ENCODE measurements at regions not wholly inside any gene's neighbourhood (a gene's known extent, or its start where the extent isn't known, plus 50 kb on each side); places are given as distances from the start of the nearest gene placed in this dataset.
"Not testable (repeated sequence)": the region's sequence is repeated elsewhere in the genome, so short reads cannot be mapped to it uniquely, and the experiment has no call there.

- peaks cover 0 to 7% of the 10 kb centered on the region in 2 donors for H3K36me3 Mint-ChIP-seq
- H3K27ac Mint-ChIP-seq, result no peak overlapping the region
- ATAC-seq, result no peak
- DNase-seq (ENCODE audit: low spot score in 2 of 2), result no peak
- peaks cover 21 to 23% of the 10 kb centered on the region in 2 donors for H3K9me3 Mint-ChIP-seq
Measured at GRCh38 chr3:104316118-104316517, 1050.6 kb upstream of the ALCAM start.

- peaks cover 28 to 32% of the 10 kb centered on the region in 2 donors for H3K9me3 Mint-ChIP-seq
- DNase-seq (ENCODE audit: low spot score in 2 of 2), result no peak
- no peak overlapping the region for H3K27ac Mint-ChIP-seq
- peaks cover 0 to 14% of the 10 kb centered on the region in 2 donors for H3K36me3 Mint-ChIP-seq
- no peak for ATAC-seq
Measured at GRCh38 chr3:104323226-104323625, 1043.5 kb upstream of the ALCAM start.

- no peaks in the 10 kb centered on the region for H3K36me3 Mint-ChIP-seq
- DNase-seq (ENCODE audit: low spot score in 2 of 2) (no peak), ATAC-seq (no peak)
- H3K27ac Mint-ChIP-seq, result no peak overlapping the region
- no peaks in the 10 kb centered on the region for H3K9me3 Mint-ChIP-seq
Measured at GRCh38 chr3:104347291-104347690, 1019.4 kb upstream of the ALCAM start.

GRCh38 chr3:104349836-104350235 lies 1016.9 kb upstream of the ALCAM start:
- H3K9me3 Mint-ChIP-seq, result peaks cover 0 to 5% of the 10 kb centered on the region in 2 donors
- no peak overlapping the region for H3K27ac Mint-ChIP-seq
- ATAC-seq, result no peak
- no peaks in the 10 kb centered on the region for H3K36me3 Mint-ChIP-seq
- DNase-seq (ENCODE audit: low spot score in 2 of 2), result no peak

GRCh38 chr3:104353951-104354350 lies 1012.8 kb upstream of the ALCAM start:
- Mint-ChIP-seq H3K27ac (no peak overlapping the region), H3K36me3 (no peaks in the 10 kb centered on the region), H3K9me3 (peaks cover 0 to 5% of the 10 kb centered on the region in 2 donors)
- ATAC-seq, result no peak
- DNase-seq (ENCODE audit: low spot score in 2 of 2), result no peak

- ATAC-seq (no peak), DNase-seq (ENCODE audit: low spot score in 2 of 2) (no peak)
- peaks cover 3 to 9% of the 10 kb centered on the region in 2 donors for H3K9me3 Mint-ChIP-seq
- H3K27ac Mint-ChIP-seq, result no peak overlapping the region
- H3K36me3 Mint-ChIP-seq, result no peaks in the 10 kb centered on the region
Measured at GRCh38 chr3:104359546-104359945, 1007.2 kb upstream of the ALCAM start.

- no peak overlapping the region for H3K27ac Mint-ChIP-seq
- no peak for ATAC-seq
Measured at GRCh38 chr3:104360038-104360437, 1006.7 kb upstream of the ALCAM start.

GRCh38 chr3:104361748-104362147 lies 1005.0 kb upstream of the ALCAM start:
- H3K36me3 Mint-ChIP-seq; H3K27ac Mint-ChIP-seq; ATAC-seq; H3K9me3 Mint-ChIP-seq; DNase-seq (ENCODE audit: low spot score in 2 of 2): not testable (repeated sequence)

More at GRCh38 chr3:104360038-104360437, 1006.7 kb upstream of the ALCAM start:
- no peak for DNase-seq (ENCODE audit: low spot score in 2 of 2)
- Mint-ChIP-seq H3K36me3 (no peaks in the 10 kb centered on the region), H3K9me3 (peaks cover 3 to 8% of the 10 kb centered on the region in 2 donors)

GRCh38 chr3:104362319-104362718 lies 1004.4 kb upstream of the ALCAM start:
- DNase-seq (ENCODE audit: low spot score in 2 of 2) (no peak), ATAC-seq (no peak)
- peaks cover 3 to 8% of the 10 kb centered on the region in 2 donors for H3K9me3 Mint-ChIP-seq
- no peaks in the 10 kb centered on the region for H3K36me3 Mint-ChIP-seq
- no peak overlapping the region for H3K27ac Mint-ChIP-seq

GRCh38 chr3:104367000-104367399 lies 999.7 kb upstream of the ALCAM start:
- no peak for DNase-seq (ENCODE audit: low spot score in 2 of 2)
- H3K27ac Mint-ChIP-seq, result no peak overlapping the region
- ATAC-seq, result no peak
- H3K36me3 Mint-ChIP-seq, result no peaks in the 10 kb centered on the region
- peaks cover 0 to 3% of the 10 kb centered on the region in 2 donors for H3K9me3 Mint-ChIP-seq

- no peaks in the 10 kb centered on the region for H3K9me3 Mint-ChIP-seq
- no peaks in the 10 kb centered on the region for H3K36me3 Mint-ChIP-seq
- ATAC-seq, result no peak
- H3K27ac Mint-ChIP-seq, result no peak overlapping the region
- no peak for DNase-seq (ENCODE audit: low spot score in 2 of 2)
Measured at GRCh38 chr3:104368760-104369159, 997.9 kb upstream of the ALCAM start.

GRCh38 chr3:104385421-104385820 lies 981.3 kb upstream of the ALCAM start:
- H3K9me3 Mint-ChIP-seq, result peaks cover 0 to 18% of the 10 kb centered on the region in 2 donors
- DNase-seq (ENCODE audit: low spot score in 2 of 2), result no peak
- no peak for ATAC-seq
- H3K36me3 Mint-ChIP-seq, result peaks cover 0 to 4% of the 10 kb centered on the region in 2 donors
- no peak overlapping the region for H3K27ac Mint-ChIP-seq

- Mint-ChIP-seq H3K9me3 (peaks cover 8 to 17% of the 10 kb centered on the region in 2 donors), H3K27ac (no peak overlapping the region), H3K36me3 (no peaks in the 10 kb centered on the region)
- no peak for DNase-seq (ENCODE audit: low spot score in 2 of 2)
- no peak for ATAC-seq
Measured at GRCh38 chr3:104388619-104389018, 978.1 kb upstream of the ALCAM start.

GRCh38 chr3:104392327-104392726 lies 974.4 kb upstream of the ALCAM start:
- no peak overlapping the region for H3K27ac Mint-ChIP-seq
- ATAC-seq (no peak), DNase-seq (ENCODE audit: low spot score in 2 of 2) (no peak)
- no peaks in the 10 kb centered on the region for H3K36me3 Mint-ChIP-seq
- peaks cover 8 to 11% of the 10 kb centered on the region in 2 donors for H3K9me3 Mint-ChIP-seq

GRCh38 chr3:104396974-104397669 lies 969.6 kb upstream of the ALCAM start:
- H3K36me3 Mint-ChIP-seq, result no peaks in the 10 kb centered on the region
- no peak for DNase-seq (ENCODE audit: low spot score in 2 of 2)
- ATAC-seq, result no peak
- H3K27ac Mint-ChIP-seq, result no peak overlapping the region
- H3K9me3 Mint-ChIP-seq, result peaks cover 17 to 18% of the 10 kb centered on the region in 2 donors

GRCh38 chr3:104397713-104398112 lies 969.0 kb upstream of the ALCAM start:
- no peaks in the 10 kb centered on the region for H3K36me3 Mint-ChIP-seq
- H3K9me3 Mint-ChIP-seq, result peaks cover 20 to 24% of the 10 kb centered on the region in 2 donors
- ATAC-seq (no peak), DNase-seq (ENCODE audit: low spot score in 2 of 2) (no peak)
- H3K27ac Mint-ChIP-seq, result no peak overlapping the region

- H3K27ac Mint-ChIP-seq, result no peak overlapping the region
- ATAC-seq (no peak), DNase-seq (ENCODE audit: low spot score in 2 of 2) (no peak)
- no peaks in the 10 kb centered on the region for H3K36me3 Mint-ChIP-seq
- peaks cover 16 to 24% of the 10 kb centered on the region in 2 donors for H3K9me3 Mint-ChIP-seq
Measured at GRCh38 chr3:104402902-104403301, 963.8 kb upstream of the ALCAM start.

- DNase-seq (ENCODE audit: low spot score in 2 of 2), result no peak
- no peak for ATAC-seq
- Mint-ChIP-seq H3K36me3 (no peaks in the 10 kb centered on the region), H3K9me3 (no peaks in the 10 kb centered on the region), H3K27ac (no peak overlapping the region)
Measured at GRCh38 chr3:104411757-104412156, 955.0 kb upstream of the ALCAM start.

All from activated naive CD4-positive, alpha-beta T cell treated with anti-CD3 and anti-CD28 coated beads, Interleukin-2, amount 50 U/mL, for 72 hours (primary cell).